VCaP (cell line): ENCODE measurements at regions not wholly inside any gene's neighbourhood (a gene's known extent, or its start where the extent isn't known, plus 50 kb on each side); places are given as distances from the start of the nearest gene placed in this dataset.
"Not testable (repeated sequence)": the region's sequence is repeated elsewhere in the genome, so short reads cannot be mapped to it uniquely, and the experiment has no call there.

ENCODE experiments used
- H3K27ac ChIP-seq: fragments of 450-650 bp; 2 replicates; pipeline ENCODE4 v1.5.1; 2017
- TF ChIP-seq, protein P1 (sequence below): fragments of 450-650 bp; conservative IDR thresholded peaks from 2 replicates; pipeline ENCODE4 v1.5.1; 2017; ENCODE audit warnings: mild to moderate bottlenecking, moderate library complexity

- not testable (repeated sequence) for H3K27ac ChIP-seq
- TF ChIP-seq, protein P1, sequence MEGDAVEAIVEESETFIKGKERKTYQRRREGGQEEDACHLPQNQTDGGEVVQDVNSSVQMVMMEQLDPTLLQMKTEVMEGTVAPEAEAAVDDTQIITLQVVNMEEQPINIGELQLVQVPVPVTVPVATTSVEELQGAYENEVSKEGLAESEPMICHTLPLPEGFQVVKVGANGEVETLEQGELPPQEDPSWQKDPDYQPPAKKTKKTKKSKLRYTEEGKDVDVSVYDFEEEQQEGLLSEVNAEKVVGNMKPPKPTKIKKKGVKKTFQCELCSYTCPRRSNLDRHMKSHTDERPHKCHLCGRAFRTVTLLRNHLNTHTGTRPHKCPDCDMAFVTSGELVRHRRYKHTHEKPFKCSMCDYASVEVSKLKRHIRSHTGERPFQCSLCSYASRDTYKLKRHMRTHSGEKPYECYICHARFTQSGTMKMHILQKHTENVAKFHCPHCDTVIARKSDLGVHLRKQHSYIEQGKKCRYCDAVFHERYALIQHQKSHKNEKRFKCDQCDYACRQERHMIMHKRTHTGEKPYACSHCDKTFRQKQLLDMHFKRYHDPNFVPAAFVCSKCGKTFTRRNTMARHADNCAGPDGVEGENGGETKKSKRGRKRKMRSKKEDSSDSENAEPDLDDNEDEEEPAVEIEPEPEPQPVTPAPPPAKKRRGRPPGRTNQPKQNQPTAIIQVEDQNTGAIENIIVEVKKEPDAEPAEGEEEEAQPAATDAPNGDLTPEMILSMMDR: 0 out of 2 replicates have a peak, but pooled peaks have one; percentile 10
These were observed 541.7 kb upstream of the PITX2 start for GRCh38 chr4:111164556-111164955.

GRCh38 chr4:111174331-111174730 lies 551.5 kb upstream of the PITX2 start:
- TF ChIP-seq, protein P1: no peak
- H3K27ac ChIP-seq: no peak overlapping the region

GRCh38 chr4:111178231-111178630 lies 555.4 kb upstream of the PITX2 start:
- H3K27ac ChIP-seq: no peak overlapping the region
- TF ChIP-seq, protein P1: no peak

DNA sequence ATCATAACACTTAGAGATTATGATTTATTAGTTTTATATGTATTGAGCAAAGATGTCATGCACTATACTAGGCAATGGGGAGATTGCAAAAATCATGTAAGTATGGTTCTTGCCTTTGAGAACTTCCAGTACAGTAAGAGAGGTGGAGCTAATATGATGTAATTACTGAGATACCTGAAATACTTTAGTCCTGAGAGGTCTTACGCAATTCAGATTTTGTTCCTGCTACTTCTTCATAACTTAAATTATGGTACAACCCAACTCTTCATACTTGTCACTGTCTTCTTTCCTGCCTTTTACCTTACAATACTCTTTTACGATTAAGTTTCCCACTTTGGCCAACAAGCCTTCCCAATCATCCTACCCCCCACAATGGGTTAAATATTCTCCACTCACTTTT lies 564.2 kb upstream of the PITX2 start:
- TF ChIP-seq, protein P1: no peak
- no peak overlapping the region for H3K27ac ChIP-seq

DNA sequence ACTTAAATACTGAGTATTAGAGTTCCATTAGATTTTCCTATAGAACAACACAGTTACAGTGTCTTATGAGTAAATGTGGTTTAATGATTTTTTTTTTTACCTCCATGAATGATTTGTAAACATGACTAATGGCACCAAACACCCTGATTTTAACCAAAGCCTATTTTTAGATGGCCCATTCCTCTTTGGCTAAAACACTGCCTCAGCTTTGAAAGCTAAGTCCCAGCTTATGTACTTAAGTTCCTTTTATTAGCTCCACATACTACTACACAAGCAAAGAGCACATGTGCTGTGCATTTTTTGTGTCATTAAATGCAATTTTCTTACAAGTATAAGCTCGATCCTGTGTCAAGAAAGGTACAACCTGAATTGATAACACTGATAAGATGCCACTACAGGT lies 575.6 kb upstream of the PITX2 start:
- H3K27ac ChIP-seq: no peak overlapping the region
- TF ChIP-seq, protein P1: no peak

- no peak overlapping the region for H3K27ac ChIP-seq
- TF ChIP-seq, protein P1: no peak
These were observed 581.9 kb upstream of the PITX2 start for GRCh38 chr4:111204797-111205196.

- TF ChIP-seq, protein P1: no peak
These were observed 586.1 kb upstream of the PITX2 start for GRCh38 chr4:111208970-111209369.

DNA sequence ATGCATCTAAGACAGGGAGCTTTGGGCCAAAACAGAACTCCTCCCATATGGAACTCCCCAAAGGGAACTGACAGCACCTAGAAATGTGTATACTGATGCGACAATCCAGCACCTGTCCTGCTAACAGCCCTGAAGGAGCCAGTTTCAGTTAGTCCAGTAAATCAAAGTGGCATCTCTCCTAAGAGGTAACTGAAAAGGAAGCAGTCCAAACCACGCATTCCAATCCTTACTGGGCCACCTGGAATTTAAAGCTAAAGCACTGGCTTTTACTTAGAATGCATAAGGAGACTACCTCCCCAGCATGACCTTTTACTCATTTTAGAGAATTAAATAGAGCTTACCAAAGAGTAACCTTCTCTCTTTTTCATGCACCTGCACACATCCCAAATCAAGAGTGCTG lies 586.8 kb upstream of the PITX2 start:
- TF ChIP-seq, protein P1: no peak
- H3K27ac ChIP-seq: no peak overlapping the region

More at GRCh38 chr4:111208970-111209369, 586.1 kb upstream of the PITX2 start:
- no peak overlapping the region for H3K27ac ChIP-seq
